Left ventricle myocardium inferior (tissue), 1 donor: ENCODE measurements at regions not wholly inside any gene's neighbourhood (a gene's known extent, or its start where the extent isn't known, plus 50 kb on each side); places are given as distances from the start of the nearest gene placed in this dataset.
A peak's percentile ranks its signal among the peaks of the same experiment; 100 is the strongest.

Source experiments
- DNase-seq: peaks from one replicate; pipeline ENCODE4 v3.0.0-alpha.2; 2020
- H3K27ac ChIP-seq: fragments of 200-600 bp; replicated peaks from 2 replicates; pipeline ENCODE4 v1.8.0; 2021
- H3K27me3 ChIP-seq: fragments of 200-600 bp; 2 replicates; pipeline ENCODE4 v1.8.0; 2021; ENCODE audit warnings: low read depth
- H3K36me3 ChIP-seq: fragments of 200-600 bp; 2 replicates; pipeline ENCODE4 v1.8.0; 2021
- H3K4me1 ChIP-seq: fragments of 200-600 bp; 2 replicates; pipeline ENCODE4 v1.8.0; 2021
- H3K4me3 ChIP-seq: fragments of 200-600 bp; 2 replicates; pipeline ENCODE4 v1.8.0; 2021; ENCODE audit warnings: mild to moderate bottlenecking, moderate library complexity
- H3K9me3 ChIP-seq: fragments of 200-600 bp; replicated peaks from 2 replicates; pipeline ENCODE4 v1.8.0; 2021
- intact Hi-C: fragments of 100-400 bp; cut with micrococcal nuclease; formaldehyde crosslinking; loops from one replicate; pipeline ENCODE4 v1.11.0; 2022
- TF ChIP-seq, protein P1 (sequence below): fragments of 200-600 bp; IDR thresholded peaks from 2 replicates; pipeline ENCODE4 v1.8.0; 2021; ENCODE audit warnings: antibody characterized with exemption, mild to moderate bottlenecking, borderline replicate concordance
- donor health status: DM: no; HTN: yes; CAD: no; lungs with severe emphysema.

- no peaks in the 10 kb centered on the region for H3K36me3 ChIP-seq
- intact Hi-C loops = no loop called here
- no peak for DNase-seq
- no peaks in the 10 kb centered on the region for H3K4me1 ChIP-seq
- peaks cover 18% of the 10 kb centered on the region for H3K27me3 ChIP-seq
- H3K4me3 ChIP-seq = no peak overlapping the region
- H3K9me3 ChIP-seq = peaks cover 3% of the 10 kb centered on the region
- no peak overlapping the region for H3K27ac ChIP-seq
- TF ChIP-seq, protein P1, sequence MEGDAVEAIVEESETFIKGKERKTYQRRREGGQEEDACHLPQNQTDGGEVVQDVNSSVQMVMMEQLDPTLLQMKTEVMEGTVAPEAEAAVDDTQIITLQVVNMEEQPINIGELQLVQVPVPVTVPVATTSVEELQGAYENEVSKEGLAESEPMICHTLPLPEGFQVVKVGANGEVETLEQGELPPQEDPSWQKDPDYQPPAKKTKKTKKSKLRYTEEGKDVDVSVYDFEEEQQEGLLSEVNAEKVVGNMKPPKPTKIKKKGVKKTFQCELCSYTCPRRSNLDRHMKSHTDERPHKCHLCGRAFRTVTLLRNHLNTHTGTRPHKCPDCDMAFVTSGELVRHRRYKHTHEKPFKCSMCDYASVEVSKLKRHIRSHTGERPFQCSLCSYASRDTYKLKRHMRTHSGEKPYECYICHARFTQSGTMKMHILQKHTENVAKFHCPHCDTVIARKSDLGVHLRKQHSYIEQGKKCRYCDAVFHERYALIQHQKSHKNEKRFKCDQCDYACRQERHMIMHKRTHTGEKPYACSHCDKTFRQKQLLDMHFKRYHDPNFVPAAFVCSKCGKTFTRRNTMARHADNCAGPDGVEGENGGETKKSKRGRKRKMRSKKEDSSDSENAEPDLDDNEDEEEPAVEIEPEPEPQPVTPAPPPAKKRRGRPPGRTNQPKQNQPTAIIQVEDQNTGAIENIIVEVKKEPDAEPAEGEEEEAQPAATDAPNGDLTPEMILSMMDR = no peak
Observed at GRCh38 chr22:22973336-22973735, 85.7 kb downstream of the IGLL5 start.

DNA sequence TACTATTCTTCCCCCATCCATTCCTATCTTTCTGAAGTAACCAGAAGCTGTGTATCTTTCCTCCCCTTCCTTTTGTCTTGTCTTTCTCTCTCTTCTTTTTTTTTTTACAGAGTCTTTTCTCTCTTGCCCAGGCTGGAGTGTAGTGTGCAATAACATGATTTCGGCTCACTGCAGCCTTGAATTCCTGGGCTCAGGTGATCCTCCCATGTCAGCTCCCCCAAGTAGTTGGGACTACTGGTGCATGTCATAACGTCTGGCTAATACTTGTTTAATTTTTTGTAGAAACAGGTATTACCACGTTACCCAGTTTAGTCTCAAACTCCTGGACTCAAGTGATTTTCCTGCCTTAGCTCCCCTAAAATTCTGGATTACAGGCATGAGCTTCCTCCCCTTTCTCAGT is 86.5 kb downstream of the IGLL5 start:
- peaks cover 6% of the 10 kb centered on the region for H3K9me3 ChIP-seq
- intact Hi-C loops = no loop called here
- no peaks in the 10 kb centered on the region for H3K36me3 ChIP-seq
- H3K4me1 ChIP-seq = no peaks in the 10 kb centered on the region
- TF ChIP-seq, protein P1 = no peak
- no peak overlapping the region for H3K4me3 ChIP-seq
- H3K27ac ChIP-seq = no peak overlapping the region
- peaks cover 10% of the 10 kb centered on the region for H3K27me3 ChIP-seq
- DNase-seq = no peak

DNA sequence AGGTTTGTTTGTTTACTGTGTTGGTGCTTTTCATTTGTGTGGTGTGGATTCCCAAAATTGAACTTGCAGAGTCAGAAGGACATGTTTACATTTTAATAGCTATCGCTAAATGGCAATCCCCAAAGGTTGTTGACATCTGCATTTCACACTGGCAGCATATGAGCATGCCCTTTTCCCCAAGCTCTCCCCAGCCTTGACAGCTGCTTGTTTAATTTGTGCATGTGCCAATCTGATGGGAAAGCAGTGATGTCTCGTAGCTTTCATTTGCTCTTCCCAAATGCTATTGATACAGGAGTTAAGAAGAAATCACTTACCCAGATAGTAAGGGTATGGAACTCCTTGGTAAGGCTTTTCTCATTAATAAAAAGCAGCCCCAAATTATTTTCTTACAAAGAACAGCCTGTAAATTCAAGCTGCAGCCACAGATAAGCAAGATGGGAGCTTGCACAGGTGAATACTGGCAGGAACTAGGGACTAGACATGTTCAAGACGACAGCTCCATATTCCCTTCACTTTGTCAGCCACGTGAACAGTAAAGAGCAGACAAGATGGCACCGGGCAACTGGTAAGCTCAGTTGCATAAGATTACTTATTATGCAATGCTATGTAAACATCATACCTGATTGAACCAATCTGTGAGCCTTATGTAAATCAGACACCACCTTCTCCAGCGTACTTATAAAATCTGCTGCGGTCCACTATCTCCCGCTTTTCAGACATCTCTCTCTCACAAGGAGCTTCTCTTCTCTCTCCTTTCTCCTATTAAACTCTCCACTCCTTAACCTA is 87.4 kb downstream of the IGLL5 start:
- TF ChIP-seq, protein P1 = no peak
- H3K4me1 ChIP-seq = no peaks in the 10 kb centered on the region
- intact Hi-C loops = no loop called here

GRCh38 chr22:22976033-22976922 is 88.7 kb downstream of the IGLL5 start:
- H3K27ac ChIP-seq = no peak overlapping the region
- intact Hi-C loops = no loop called here
- DNase-seq = no peak
- no peaks in the 10 kb centered on the region for H3K27me3 ChIP-seq
- no peaks in the 10 kb centered on the region for H3K4me1 ChIP-seq
- H3K36me3 ChIP-seq = no peaks in the 10 kb centered on the region
- TF ChIP-seq, protein P1 = peak; percentile 39
- peaks cover 27% of the 10 kb centered on the region for H3K9me3 ChIP-seq
- H3K4me3 ChIP-seq = no peak overlapping the region

More for the DNA sequence above, 87.4 kb downstream of the IGLL5 start:
- Histone ChIP-seq H3K4me3 (no peak overlapping the region), H3K36me3 (no peaks in the 10 kb centered on the region), H3K27ac (no peak overlapping the region), H3K27me3 (peaks cover 3% of the 10 kb centered on the region), H3K9me3 (peaks cover 14% of the 10 kb centered on the region)
- DNase-seq = no peak

DNA sequence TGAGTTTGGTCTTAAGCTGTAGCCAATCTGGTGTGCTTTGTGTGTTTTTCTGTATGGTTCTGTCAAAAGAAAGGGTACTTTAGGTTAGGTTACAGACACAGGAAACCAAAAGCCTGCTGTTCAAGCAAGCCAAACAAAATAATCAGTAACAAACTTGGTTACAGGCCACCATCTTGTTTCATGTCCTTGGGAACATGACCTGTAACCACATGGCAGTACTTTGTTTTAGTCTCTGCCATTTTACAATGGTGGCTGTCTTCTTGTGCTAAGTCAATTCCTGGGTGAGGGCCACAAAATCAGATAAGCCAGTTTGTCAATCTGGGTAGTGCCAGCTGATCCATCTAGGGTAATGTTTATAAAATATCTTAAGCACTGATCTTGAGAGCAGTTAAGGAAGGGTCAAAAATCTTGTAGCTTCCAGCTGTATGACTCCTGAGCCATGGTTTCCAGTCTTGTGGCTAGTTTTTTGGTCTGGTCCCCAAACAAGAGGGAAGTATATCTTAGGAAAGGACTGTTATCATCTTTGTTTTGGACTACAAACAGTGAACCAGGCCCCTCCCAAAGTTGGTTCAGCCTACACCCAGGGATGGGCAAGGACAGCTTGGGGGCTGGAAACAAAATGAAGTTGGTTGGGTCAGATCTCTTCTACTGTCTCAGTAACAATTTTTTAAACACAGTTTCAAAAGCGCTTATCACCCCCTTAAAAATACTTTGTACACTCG is 90.0 kb downstream of the IGLL5 start:
- H3K27ac ChIP-seq = no peak overlapping the region
- no peaks in the 10 kb centered on the region for H3K4me1 ChIP-seq
- DNase-seq = no peak
- TF ChIP-seq, protein P1 = no peak
- peaks cover 4% of the 10 kb centered on the region for H3K27me3 ChIP-seq
- H3K4me3 ChIP-seq = no peak overlapping the region
- intact Hi-C loops = no loop called here
- H3K36me3 ChIP-seq = no peaks in the 10 kb centered on the region
- H3K9me3 ChIP-seq = peaks cover 33% of the 10 kb centered on the region
